ENCODE measurements at regions not wholly inside any gene's neighbourhood (a gene's known extent, or its start where the extent isn't known, plus 50 kb on each side); places are given as distances from the start of the nearest gene placed in this dataset.
"Not testable (repeated sequence)": the region's sequence is repeated elsewhere in the genome, so short reads cannot be mapped to it uniquely, and the experiment has no call there.

GRCh38 chr5:32865475-32865874, 154.4 kb downstream of the NPR3 start:
- Histone ChIP-seq H3K4me3 (ENCODE audit: extremely low read depth, insufficient read depth, low read length, poor library complexity, severe bottlenecking) (no peak overlapping the region), H3K36me3 (ENCODE audit: control insufficient read depth, insufficient read depth, low read length) (no peaks in the 10 kb centered on the region), H3K4me1 (ENCODE audit: control insufficient read depth, insufficient read depth, low read length, poor library complexity, severe bottlenecking) (no peaks in the 10 kb centered on the region), H3K27ac (ENCODE audit: low read depth, low read length, severe bottlenecking) (no peak overlapping the region), H3K9me3 (ENCODE audit: control insufficient read depth, low read length) (peaks cover 4% of the 10 kb centered on the region)
- WGBS, 2 experiments (ENCODE audit: insufficient coverage in 2 of 2), result no CpG with 5 or more reads among the region's 5 CpGs

- Histone ChIP-seq H3K4me3 (ENCODE audit: extremely low read depth, insufficient read depth, low read length, poor library complexity, severe bottlenecking) (no peak overlapping the region), H3K4me1 (ENCODE audit: control insufficient read depth, insufficient read depth, low read length, poor library complexity, severe bottlenecking) (no peaks in the 10 kb centered on the region), H3K36me3 (ENCODE audit: control insufficient read depth, insufficient read depth, low read length) (no peaks in the 10 kb centered on the region), H3K9me3 (ENCODE audit: control insufficient read depth, low read length) (no peaks in the 10 kb centered on the region), H3K27ac (ENCODE audit: low read depth, low read length, severe bottlenecking) (no peak overlapping the region)
- no CpG with 5 or more reads among the region's 1 CpG for WGBS, 2 experiments (ENCODE audit: insufficient coverage in 2 of 2)
These were observed 155.0 kb downstream of the NPR3 start for GRCh38 chr5:32866138-32866537.

GRCh38 chr5:32869216-32869615, 158.1 kb downstream of the NPR3 start:
- H3K4me1 ChIP-seq (ENCODE audit: control insufficient read depth, insufficient read depth, low read length, poor library complexity, severe bottlenecking), result no peaks in the 10 kb centered on the region
- H3K27ac ChIP-seq (ENCODE audit: low read depth, low read length, severe bottlenecking), result no peak overlapping the region
- H3K9me3 ChIP-seq (ENCODE audit: control insufficient read depth, low read length), result peaks cover 5% of the 10 kb centered on the region
- no peak overlapping the region for H3K4me3 ChIP-seq (ENCODE audit: extremely low read depth, insufficient read depth, low read length, poor library complexity, severe bottlenecking)
- WGBS, 2 experiments (ENCODE audit: insufficient coverage in 2 of 2), result 77 to 81% methylated on average over 2 to 3 of the region's 3 CpGs
- H3K36me3 ChIP-seq (ENCODE audit: control insufficient read depth, insufficient read depth, low read length), result no peaks in the 10 kb centered on the region

GRCh38 chr5:32876791-32877190, 165.7 kb downstream of the NPR3 start:
- no peaks in the 10 kb centered on the region for H3K36me3 ChIP-seq (ENCODE audit: control insufficient read depth, insufficient read depth, low read length)
- no peak overlapping the region for H3K27ac ChIP-seq (ENCODE audit: low read depth, low read length, severe bottlenecking)
- no CpG with 5 or more reads among the region's 1 CpG for WGBS, 2 experiments (ENCODE audit: insufficient coverage in 2 of 2)
- no peak overlapping the region for H3K4me3 ChIP-seq (ENCODE audit: extremely low read depth, insufficient read depth, low read length, poor library complexity, severe bottlenecking)
- H3K4me1 ChIP-seq (ENCODE audit: control insufficient read depth, insufficient read depth, low read length, poor library complexity, severe bottlenecking), result no peaks in the 10 kb centered on the region
- peaks cover 9% of the 10 kb centered on the region for H3K9me3 ChIP-seq (ENCODE audit: control insufficient read depth, low read length)

GRCh38 chr5:32879364-32879763, 168.2 kb downstream of the NPR3 start:
- not testable (repeated sequence) for H3K27ac ChIP-seq (ENCODE audit: low read depth, low read length, severe bottlenecking); H3K4me1 ChIP-seq (ENCODE audit: control insufficient read depth, insufficient read depth, low read length, poor library complexity, severe bottlenecking); H3K9me3 ChIP-seq (ENCODE audit: control insufficient read depth, low read length); H3K36me3 ChIP-seq (ENCODE audit: control insufficient read depth, insufficient read depth, low read length); H3K4me3 ChIP-seq (ENCODE audit: extremely low read depth, insufficient read depth, low read length, poor library complexity, severe bottlenecking)
- WGBS, 2 experiments (ENCODE audit: insufficient coverage in 2 of 2), result no CpG with 5 or more reads among the region's 3 CpGs

- WGBS, 2 experiments (ENCODE audit: insufficient coverage in 2 of 2), result 50 to 91% methylated on average over 1 to 2 of the region's 3 CpGs
- Histone ChIP-seq H3K27ac (ENCODE audit: low read depth, low read length, severe bottlenecking) (no peak overlapping the region), H3K36me3 (ENCODE audit: control insufficient read depth, insufficient read depth, low read length) (no peaks in the 10 kb centered on the region)
These were observed 169.7 kb downstream of the NPR3 start for GRCh38 chr5:32880796-32881195.

GRCh38 chr5:32887390-32887789, 176.3 kb downstream of the NPR3 start:
- Histone ChIP-seq H3K9me3 (ENCODE audit: control insufficient read depth, low read length) (no peaks in the 10 kb centered on the region), H3K27ac (ENCODE audit: low read depth, low read length, severe bottlenecking) (no peak overlapping the region), H3K36me3 (ENCODE audit: control insufficient read depth, insufficient read depth, low read length) (no peaks in the 10 kb centered on the region), H3K4me1 (ENCODE audit: control insufficient read depth, insufficient read depth, low read length, poor library complexity, severe bottlenecking) (no peaks in the 10 kb centered on the region), H3K4me3 (ENCODE audit: extremely low read depth, insufficient read depth, low read length, poor library complexity, severe bottlenecking) (no peak overlapping the region)
- WGBS, 2 experiments (ENCODE audit: insufficient coverage in 2 of 2), result 78 to 80% methylated on average over 1 to 2 of the region's 2 CpGs

More at GRCh38 chr5:32880796-32881195, 169.7 kb downstream of the NPR3 start:
- Histone ChIP-seq H3K9me3 (ENCODE audit: control insufficient read depth, low read length) (peaks cover 3% of the 10 kb centered on the region), H3K4me1 (ENCODE audit: control insufficient read depth, insufficient read depth, low read length, poor library complexity, severe bottlenecking) (no peaks in the 10 kb centered on the region), H3K4me3 (ENCODE audit: extremely low read depth, insufficient read depth, low read length, poor library complexity, severe bottlenecking) (no peak overlapping the region)

GRCh38 chr5:32889078-32889477, 178.0 kb downstream of the NPR3 start:
- H3K27ac ChIP-seq (ENCODE audit: low read depth, low read length, severe bottlenecking), result no peak overlapping the region
- 43% methylated on average over 1 of the region's 1 CpG; no CpG with 5 or more reads in 1 of the 2 experiments for WGBS, 2 experiments (ENCODE audit: insufficient coverage in 2 of 2)
- H3K9me3 ChIP-seq (ENCODE audit: control insufficient read depth, low read length), result no peaks in the 10 kb centered on the region
- H3K4me3 ChIP-seq (ENCODE audit: extremely low read depth, insufficient read depth, low read length, poor library complexity, severe bottlenecking), result no peak overlapping the region
- no peaks in the 10 kb centered on the region for H3K36me3 ChIP-seq (ENCODE audit: control insufficient read depth, insufficient read depth, low read length)
- H3K4me1 ChIP-seq (ENCODE audit: control insufficient read depth, insufficient read depth, low read length, poor library complexity, severe bottlenecking), result no peaks in the 10 kb centered on the region

- no peaks in the 10 kb centered on the region for H3K4me1 ChIP-seq (ENCODE audit: control insufficient read depth, insufficient read depth, low read length, poor library complexity, severe bottlenecking)
- no peaks in the 10 kb centered on the region for H3K9me3 ChIP-seq (ENCODE audit: control insufficient read depth, low read length)
- no peaks in the 10 kb centered on the region for H3K36me3 ChIP-seq (ENCODE audit: control insufficient read depth, insufficient read depth, low read length)
- WGBS, 2 experiments (ENCODE audit: insufficient coverage in 2 of 2), result no CpG with 5 or more reads among the region's 2 CpGs
- no peak overlapping the region for H3K27ac ChIP-seq (ENCODE audit: low read depth, low read length, severe bottlenecking)
- no peak overlapping the region for H3K4me3 ChIP-seq (ENCODE audit: extremely low read depth, insufficient read depth, low read length, poor library complexity, severe bottlenecking)
These were observed 192.5 kb downstream of the NPR3 start for GRCh38 chr5:32903613-32904012.

- Histone ChIP-seq H3K4me1 (ENCODE audit: control insufficient read depth, insufficient read depth, low read length, poor library complexity, severe bottlenecking) (no peaks in the 10 kb centered on the region), H3K9me3 (ENCODE audit: control insufficient read depth, low read length) (no peaks in the 10 kb centered on the region), H3K36me3 (ENCODE audit: control insufficient read depth, insufficient read depth, low read length) (no peaks in the 10 kb centered on the region), H3K4me3 (ENCODE audit: extremely low read depth, insufficient read depth, low read length, poor library complexity, severe bottlenecking) (no peak overlapping the region), H3K27ac (ENCODE audit: low read depth, low read length, severe bottlenecking) (no peak overlapping the region)
- 71 to 100% methylated on average over 1 of the region's 2 CpGs for WGBS, 2 experiments (ENCODE audit: insufficient coverage in 2 of 2)
These were observed 197.5 kb downstream of the NPR3 start for GRCh38 chr5:32908641-32909040.

GRCh38 chr5:32909207-32909606, 198.1 kb downstream of the NPR3 start:
- no peak overlapping the region for H3K27ac ChIP-seq (ENCODE audit: low read depth, low read length, severe bottlenecking)
- WGBS, 2 experiments (ENCODE audit: insufficient coverage in 2 of 2), result 82 to 91% methylated on average over 5 of the region's 5 CpGs
- H3K4me3 ChIP-seq (ENCODE audit: extremely low read depth, insufficient read depth, low read length, poor library complexity, severe bottlenecking), result no peak overlapping the region
- H3K9me3 ChIP-seq (ENCODE audit: control insufficient read depth, low read length), result no peaks in the 10 kb centered on the region
- no peaks in the 10 kb centered on the region for H3K4me1 ChIP-seq (ENCODE audit: control insufficient read depth, insufficient read depth, low read length, poor library complexity, severe bottlenecking)
- no peaks in the 10 kb centered on the region for H3K36me3 ChIP-seq (ENCODE audit: control insufficient read depth, insufficient read depth, low read length)

All from mesodermal cell (in vitro differentiated cells).